ENCODE measurements at regions not wholly inside any gene's neighbourhood (a gene's known extent, or its start where the extent isn't known, plus 50 kb on each side); places are given as distances from the start of the nearest gene placed in this dataset.

GRCh38 chr4:53899586-53900270 is 164.7 kb downstream of the CHIC2 start:
- H2AFZ ChIP-seq (ENCODE audit: low read length): no peak overlapping the region
- TF ChIP-seq EZH2phosphoT487 (IDR thresholded peaks at IDR 0.05; ENCODE audit: low read length) (no peak), EZH2 (optimal IDR thresholded peaks at IDR 0.05; ENCODE audit: low read depth, low read length) (no peak), CTCF (IDR thresholded peaks at IDR 0.05; ENCODE audit: low read length) (no peak)

GRCh38 chr4:53895137-53895536 is 169.3 kb downstream of the CHIC2 start:
- no peak for TF ChIP-seq EZH2 (optimal IDR thresholded peaks at IDR 0.05; ENCODE audit: low read depth, low read length)
- TF ChIP-seq EZH2phosphoT487 (IDR thresholded peaks at IDR 0.05; ENCODE audit: low read length): no peak
- TF ChIP-seq CTCF (IDR thresholded peaks at IDR 0.05; ENCODE audit: low read length): no peak
- no peaks in the 10 kb centered on the region for H3F3A ChIP-seq (ENCODE audit: insufficient read depth, low read length)
- no peak overlapping the region for H3K27ac ChIP-seq (ENCODE audit: low read length)
- no peak overlapping the region for H3K9ac ChIP-seq (ENCODE audit: low read length)
- H4K20me1 ChIP-seq (ENCODE audit: insufficient read depth, low read length): no peaks in the 10 kb centered on the region
- no peaks in the 10 kb centered on the region for H3K4me1 ChIP-seq (ENCODE audit: low read length)
- H3K27me3 ChIP-seq (replicated peaks; ENCODE audit: insufficient read depth, low read length): no peaks in the 10 kb centered on the region
- H2AFZ ChIP-seq (ENCODE audit: low read length): no peak overlapping the region
- no peaks in the 10 kb centered on the region for H3K36me3 ChIP-seq (replicated peaks; ENCODE audit: insufficient read depth, low read length)
- H3K9me3 ChIP-seq (replicated peaks; ENCODE audit: insufficient read depth, low read length): no peaks in the 10 kb centered on the region
- no peaks in the 10 kb centered on the region for H3K79me2 ChIP-seq (ENCODE audit: low read length)
- H3K9me2 ChIP-seq (replicated peaks; ENCODE audit: insufficient read depth, low read length): no peaks in the 10 kb centered on the region
- no peak overlapping the region for H3K4me3 ChIP-seq (ENCODE audit: low read length)
- no peak overlapping the region for H3K4me2 ChIP-seq (ENCODE audit: low read depth, low read length)
- DNase-seq: no peak

More at GRCh38 chr4:53899586-53900270, 164.7 kb downstream of the CHIC2 start:
- H3K27me3 ChIP-seq (replicated peaks; ENCODE audit: insufficient read depth, low read length): no peaks in the 10 kb centered on the region
- no peak overlapping the region for H3K9ac ChIP-seq (ENCODE audit: low read length)
- no peaks in the 10 kb centered on the region for H3K9me3 ChIP-seq (replicated peaks; ENCODE audit: insufficient read depth, low read length)
- H3K79me2 ChIP-seq (ENCODE audit: low read length): no peaks in the 10 kb centered on the region
- no peak for DNase-seq
- no peaks in the 10 kb centered on the region for H4K20me1 ChIP-seq (ENCODE audit: insufficient read depth, low read length)
- H3K4me3 ChIP-seq (ENCODE audit: low read length): no peak overlapping the region
- H3F3A ChIP-seq (ENCODE audit: insufficient read depth, low read length): no peaks in the 10 kb centered on the region
- no peaks in the 10 kb centered on the region for H3K9me2 ChIP-seq (replicated peaks; ENCODE audit: insufficient read depth, low read length)
- H3K27ac ChIP-seq (ENCODE audit: low read length): no peak overlapping the region
- H3K4me1 ChIP-seq (ENCODE audit: low read length): no peaks in the 10 kb centered on the region
- H3K4me2 ChIP-seq (ENCODE audit: low read depth, low read length): no peak overlapping the region
- no peaks in the 10 kb centered on the region for H3K36me3 ChIP-seq (replicated peaks; ENCODE audit: insufficient read depth, low read length)

- H3K79me2 ChIP-seq (ENCODE audit: low read length): no peaks in the 10 kb centered on the region
- TF ChIP-seq CTCF (IDR thresholded peaks at IDR 0.05; ENCODE audit: low read length) (no peak), EZH2phosphoT487 (IDR thresholded peaks at IDR 0.05; ENCODE audit: low read length) (no peak), EZH2 (optimal IDR thresholded peaks at IDR 0.05; ENCODE audit: low read depth, low read length) (no peak)
- H3K36me3 ChIP-seq (replicated peaks; ENCODE audit: insufficient read depth, low read length): no peaks in the 10 kb centered on the region
- no peaks in the 10 kb centered on the region for H3K9me3 ChIP-seq (replicated peaks; ENCODE audit: insufficient read depth, low read length)
- no peak overlapping the region for H3K27ac ChIP-seq (ENCODE audit: low read length)
- H2AFZ ChIP-seq (ENCODE audit: low read length): no peak overlapping the region
- no peaks in the 10 kb centered on the region for H4K20me1 ChIP-seq (ENCODE audit: insufficient read depth, low read length)
- H3K4me2 ChIP-seq (ENCODE audit: low read depth, low read length): no peak overlapping the region
- H3K9me2 ChIP-seq (replicated peaks; ENCODE audit: insufficient read depth, low read length): no peaks in the 10 kb centered on the region
- no peak for DNase-seq
- H3K9ac ChIP-seq (ENCODE audit: low read length): no peak overlapping the region
- H3K27me3 ChIP-seq (replicated peaks; ENCODE audit: insufficient read depth, low read length): no peaks in the 10 kb centered on the region
- H3K4me1 ChIP-seq (ENCODE audit: low read length): no peaks in the 10 kb centered on the region
- H3K4me3 ChIP-seq (ENCODE audit: low read length): no peak overlapping the region
- no peaks in the 10 kb centered on the region for H3F3A ChIP-seq (ENCODE audit: insufficient read depth, low read length)
These were observed 173.9 kb downstream of the CHIC2 start for GRCh38 chr4:53890461-53890860.
